ENCODE measurements at regions not wholly inside any gene's neighbourhood (a gene's known extent, or its start where the extent isn't known, plus 50 kb on each side); places are given as distances from the start of the nearest gene placed in this dataset.

- TF ChIP-seq EP300 (IDR thresholded peaks at IDR 0.05) (no peak), CTCF (IDR thresholded peaks at IDR 0.05) (no peak), POLR2A (IDR thresholded peaks at IDR 0.05) (no peak)
These were observed 499.0 kb downstream of the NUF2 start for GRCh38 chr1:163820766-163821165.
